Body of pancreas (tissue), 4 donors: ENCODE measurements at regions not wholly inside any gene's neighbourhood (a gene's known extent, or its start where the extent isn't known, plus 50 kb on each side); places are given as distances from the start of the nearest gene placed in this dataset.

Experiments used
- CTCF ChIP-seq, 7 experiments: fragments of 450-650 bp in 4 of 7; fragments of 200-600 bp in 3 of 7; sonication (generic) in 3 of 7; IDR thresholded peaks; one replicate each; pipeline ENCODE4 v1.5.1; 2016 to 2019; ENCODE audit warnings: antibody characterized with exemption in 7 of 7
- POLR2A ChIP-seq, 3 donors: fragments of 450-650 bp; IDR thresholded peaks; one replicate each; pipeline ENCODE4 v1.6.1; 2016; ENCODE audit warnings: antibody characterized with exemption in 3 of 3, mild to moderate bottlenecking in 2 of 3

- TF ChIP-seq CTCF (IDR thresholded peaks at IDR 0.05) = no peak
- TF ChIP-seq POLR2A (IDR thresholded peaks at IDR 0.05) = no peak
These were observed 382.0 kb downstream of the SOX11 start for GRCh38 chr2:6074089-6074643.
